ENCODE measurements at regions not wholly inside any gene's neighbourhood (a gene's known extent, or its start where the extent isn't known, plus 50 kb on each side); places are given as distances from the start of the nearest gene placed in this dataset.

DNA sequence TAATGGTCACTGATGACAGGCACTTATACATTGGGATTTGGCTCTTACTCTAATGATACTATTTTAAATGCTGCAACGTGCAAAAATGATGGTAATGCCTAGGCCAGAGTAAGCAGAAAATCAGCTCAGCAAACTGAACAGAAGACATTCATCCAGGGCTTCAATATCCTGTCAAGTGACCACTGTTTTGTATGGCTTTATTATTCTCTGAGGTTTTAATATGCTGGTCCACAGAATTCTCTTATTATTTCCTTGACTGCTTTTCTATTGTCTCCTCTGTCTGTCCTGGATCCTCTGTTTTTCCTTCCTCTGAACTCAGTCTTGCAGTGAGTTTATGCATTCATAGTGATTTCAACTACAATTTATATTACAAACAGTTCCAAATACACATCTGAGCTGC lies 90.8 kb upstream of the PMFBP1 start:
- TF ChIP-seq, protein P1, sequence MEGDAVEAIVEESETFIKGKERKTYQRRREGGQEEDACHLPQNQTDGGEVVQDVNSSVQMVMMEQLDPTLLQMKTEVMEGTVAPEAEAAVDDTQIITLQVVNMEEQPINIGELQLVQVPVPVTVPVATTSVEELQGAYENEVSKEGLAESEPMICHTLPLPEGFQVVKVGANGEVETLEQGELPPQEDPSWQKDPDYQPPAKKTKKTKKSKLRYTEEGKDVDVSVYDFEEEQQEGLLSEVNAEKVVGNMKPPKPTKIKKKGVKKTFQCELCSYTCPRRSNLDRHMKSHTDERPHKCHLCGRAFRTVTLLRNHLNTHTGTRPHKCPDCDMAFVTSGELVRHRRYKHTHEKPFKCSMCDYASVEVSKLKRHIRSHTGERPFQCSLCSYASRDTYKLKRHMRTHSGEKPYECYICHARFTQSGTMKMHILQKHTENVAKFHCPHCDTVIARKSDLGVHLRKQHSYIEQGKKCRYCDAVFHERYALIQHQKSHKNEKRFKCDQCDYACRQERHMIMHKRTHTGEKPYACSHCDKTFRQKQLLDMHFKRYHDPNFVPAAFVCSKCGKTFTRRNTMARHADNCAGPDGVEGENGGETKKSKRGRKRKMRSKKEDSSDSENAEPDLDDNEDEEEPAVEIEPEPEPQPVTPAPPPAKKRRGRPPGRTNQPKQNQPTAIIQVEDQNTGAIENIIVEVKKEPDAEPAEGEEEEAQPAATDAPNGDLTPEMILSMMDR (conservative IDR thresholded peaks at IDR 0.05), result no peak
- no peak for TF ChIP-seq ZFX (IDR thresholded peaks at IDR 0.05)

Measured in C4-2B (cell line).